GM23248 (cell line): ENCODE measurements at regions not wholly inside any gene's neighbourhood (a gene's known extent, or its start where the extent isn't known, plus 50 kb on each side); places are given as distances from the start of the nearest gene placed in this dataset.

Experiments used
- DNase-seq: peaks from one replicate; pipeline ENCODE4 v3.0.0-alpha.2; 2015
- H2AFZ ChIP-seq: fragments of 200-600 bp; sonication (generic); 2 replicates; pipeline ENCODE4 v1.6.1; 2016; ENCODE audit warnings: antibody characterized with exemption
- H3F3A ChIP-seq: fragments of 200-600 bp; sonication (generic); 2 replicates; pipeline ENCODE4 v1.6.1; 2016; ENCODE audit warnings: mild to moderate bottlenecking, antibody characterized with exemption, mixed run types; ENCODE audit not compliant: insufficient read depth
- H3K27ac ChIP-seq: fragments of 200-600 bp; sonication (generic); 2 replicates; pipeline ENCODE4 v1.5.1; 2016; ENCODE audit warnings: mild to moderate bottlenecking
- H3K27me3 ChIP-seq: fragments of 200-600 bp; sonication (generic); replicated peaks from 2 replicates; pipeline ENCODE4 v1.6.1; 2016; ENCODE audit warnings: mild to moderate bottlenecking; ENCODE audit not compliant: insufficient read depth
- H3K36me3 ChIP-seq: fragments of 200-600 bp; sonication (generic); 2 replicates; pipeline ENCODE4 v1.6.1; 2016; ENCODE audit warnings: low read depth, mild to moderate bottlenecking
- H3K4me1 ChIP-seq: fragments of 200-600 bp; sonication (generic); 2 replicates; pipeline ENCODE4 v1.6.1; 2016; ENCODE audit warnings: mild to moderate bottlenecking; ENCODE audit not compliant: insufficient read depth
- H3K4me2 ChIP-seq: fragments of 200-600 bp; sonication (generic); one replicate; pipeline ENCODE4 v1.6.1; 2016; ENCODE audit warnings: mild to moderate bottlenecking; ENCODE audit not compliant: unreplicated experiment
- H3K4me3 ChIP-seq: fragments of 200-600 bp; sonication (generic); 2 replicates; pipeline ENCODE4 v1.5.1; 2016; ENCODE audit warnings: mild to moderate bottlenecking
- H3K79me2 ChIP-seq: fragments of 200-600 bp; sonication (generic); 2 replicates; pipeline ENCODE4 v1.6.1; 2016; ENCODE audit warnings: mild to moderate bottlenecking; ENCODE audit not compliant: insufficient read depth
- H3K9ac ChIP-seq: fragments of 200-600 bp; sonication (generic); 2 replicates; pipeline ENCODE4 v1.6.1; 2016; ENCODE audit warnings: mild to moderate bottlenecking
- H3K9me2 ChIP-seq: fragments of 200-600 bp; sonication (generic); 2 replicates; pipeline ENCODE4 v1.6.1; 2016; ENCODE audit warnings: mixed run types, mild to moderate bottlenecking, moderate library complexity; ENCODE audit not compliant: insufficient read depth
- H3K9me3 ChIP-seq: fragments of 200-600 bp; sonication (generic); one replicate; pipeline ENCODE4 v1.6.1; 2017; ENCODE audit warnings: low read depth
- H4K20me1 ChIP-seq: fragments of 200-600 bp; sonication (generic); 2 replicates; pipeline ENCODE4 v1.6.0; 2016; ENCODE audit not compliant: insufficient read depth
- EZH2 ChIP-seq: fragments of 200-600 bp; sonication (generic); IDR thresholded peaks from 2 replicates; pipeline ENCODE4 v1.6.1; 2018; ENCODE audit warnings: antibody characterized with exemption, mild to moderate bottlenecking; ENCODE audit not compliant: insufficient read depth, poor library complexity, severe bottlenecking
- EZH2phosphoT487 ChIP-seq: fragments of 200-600 bp; sonication (generic); IDR thresholded peaks from 2 replicates; pipeline ENCODE4 v1.6.1; 2018; ENCODE audit warnings: antibody characterized with exemption, moderate library complexity, mild to moderate bottlenecking, low read depth; ENCODE audit not compliant: insufficient read depth
- WGBS, 2 experiments: methylation state at CpG; one replicate each; pipeline ENCODE4 v1.1.6; 2015 to 2017; ENCODE audit warnings: low lambda C conversion rate in 2 of 2, low coverage in 1 of 2; ENCODE audit errors: missing lambda C conversion rate in 2 of 2; 5-methylcytosine and 5-hydroxymethylcytosine counted together
- in situ Hi-C: fragments of 300-500 bp; cut with MboI; formaldehyde crosslinking; loops from 2 replicates; pipeline ENCODE4 v1.15.0; 2020

DNA sequence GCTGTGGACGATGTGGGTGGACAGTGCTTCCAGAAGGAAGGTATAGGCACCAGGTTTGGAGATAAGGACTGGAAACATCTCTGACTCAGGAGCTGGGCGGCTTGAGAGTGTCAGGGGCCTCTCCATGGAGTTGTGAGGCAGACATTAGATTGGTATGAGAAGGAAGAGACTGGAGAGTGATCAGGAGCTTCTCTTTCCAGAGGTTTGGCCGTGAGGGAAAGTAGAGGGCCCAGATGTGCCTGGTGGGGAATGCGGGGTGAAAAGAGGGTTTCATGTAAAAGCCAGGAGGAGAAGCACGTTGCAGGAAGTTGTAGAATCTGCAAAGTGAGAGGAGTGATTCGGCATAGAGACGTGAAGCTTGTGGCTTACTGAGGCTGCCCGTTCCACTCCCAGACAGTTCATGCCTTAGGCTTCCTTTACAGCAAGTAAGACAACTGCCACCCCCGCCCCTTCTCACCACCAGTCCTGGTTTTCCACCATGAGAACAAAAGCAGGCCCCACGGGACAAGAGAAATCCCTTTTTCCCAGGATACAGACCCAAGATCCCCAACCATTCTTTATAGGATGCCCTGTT is 166.3 kb upstream of the HDAC4 start:
- Histone ChIP-seq H3K27me3 (peaks cover 9% of the 10 kb centered on the region; the same call in 1 of the 2 replicates), H3K4me2 (no peak overlapping the region), H3K4me3 (no peak overlapping the region), H3K9me2 (no peaks in the 10 kb centered on the region), H3K4me1 (no peaks in the 10 kb centered on the region), H3F3A (no peaks in the 10 kb centered on the region), H4K20me1 (no peaks in the 10 kb centered on the region), H3K9ac (no peak overlapping the region), H3K79me2 (no peaks in the 10 kb centered on the region), H3K27ac (no peak overlapping the region), H3K9me3 (no peaks in the 10 kb centered on the region), H2AFZ (no peak overlapping the region), H3K36me3 (no peaks in the 10 kb centered on the region)
- in situ Hi-C loops = no loop called here
- no peak for DNase-seq
- no peak for TF ChIP-seq EZH2phosphoT487
- TF ChIP-seq EZH2 = no peak
- 54% methylated on average over 10 of the region's 10 CpGs for WGBS, 2 experiments

DNA sequence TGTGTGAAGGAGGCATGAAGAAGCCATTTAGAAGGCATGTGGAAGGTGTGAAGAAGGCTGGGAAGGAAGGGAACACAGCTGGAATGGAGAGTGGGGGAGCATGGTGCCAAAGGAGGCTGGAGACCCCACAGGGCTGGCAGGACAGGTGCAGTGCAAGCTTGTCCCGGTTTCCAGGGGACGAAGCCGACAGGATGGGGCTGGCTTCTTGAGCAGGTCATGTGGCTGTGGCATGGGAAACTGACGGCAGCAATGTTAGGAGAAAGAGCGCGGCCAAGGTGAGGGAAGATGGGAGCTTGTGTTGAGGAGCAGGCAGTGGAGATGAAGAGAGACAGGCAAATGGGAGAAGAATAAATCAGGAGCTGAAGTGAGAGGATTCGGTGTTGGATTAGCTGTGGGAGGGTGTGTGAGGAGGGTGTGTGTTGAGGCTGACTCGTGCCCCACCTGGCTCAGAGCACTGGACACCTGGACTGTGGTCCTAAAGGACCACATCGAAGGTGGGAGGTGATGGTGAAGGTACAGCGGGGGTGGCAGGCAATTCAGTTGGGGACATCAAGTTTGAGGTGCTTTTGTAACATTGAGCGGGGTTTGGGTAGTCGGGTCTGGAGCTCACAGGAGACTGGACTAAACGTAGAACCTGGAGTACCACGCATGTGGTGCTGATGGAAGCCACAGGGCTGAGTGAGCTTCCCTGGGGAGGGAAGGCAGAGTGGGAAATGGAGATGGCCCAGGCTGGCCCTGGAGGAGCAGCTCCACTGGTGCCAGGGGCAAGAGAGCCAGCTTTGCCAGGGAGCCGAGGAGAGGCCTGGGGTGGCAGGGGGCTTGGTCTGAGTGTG is 165.6 kb upstream of the HDAC4 start:
- Histone ChIP-seq H3K27ac (no peak overlapping the region), H3F3A (no peaks in the 10 kb centered on the region), H3K4me2 (no peak overlapping the region), H3K9me2 (no peaks in the 10 kb centered on the region), H3K4me1 (no peaks in the 10 kb centered on the region), H2AFZ (no peak overlapping the region), H3K4me3 (no peak overlapping the region), H3K9ac (no peak overlapping the region), H3K27me3 (peaks cover 9% of the 10 kb centered on the region; the same call in 1 of the 2 replicates), H3K79me2 (no peaks in the 10 kb centered on the region), H3K9me3 (no peaks in the 10 kb centered on the region), H3K36me3 (no peaks in the 10 kb centered on the region), H4K20me1 (no peaks in the 10 kb centered on the region)
- TF ChIP-seq EZH2phosphoT487 (no peak), EZH2 (no peak)
- 69% methylated on average over 15 of the region's 15 CpGs for WGBS, 2 experiments
- in situ Hi-C loops = no loop called here
- no peak for DNase-seq

DNA sequence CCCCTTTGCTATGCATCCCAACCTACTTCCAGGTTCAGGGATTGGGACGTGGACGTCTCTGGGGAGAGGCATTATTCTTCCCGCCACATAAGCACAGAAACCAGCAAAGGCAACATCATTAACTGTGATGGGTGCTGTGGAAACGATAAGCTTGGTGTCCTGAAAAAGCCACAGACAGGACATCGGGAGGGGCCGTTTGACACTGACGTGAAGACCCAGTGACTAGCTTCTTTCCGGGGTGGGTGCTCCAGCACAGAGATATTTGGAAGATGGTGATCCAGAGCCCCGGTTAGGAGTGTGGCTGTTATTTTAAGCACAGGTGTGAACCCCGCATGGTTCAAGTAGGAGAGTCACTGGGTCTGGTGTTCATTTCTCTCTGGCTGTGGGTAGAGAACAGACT is 163.8 kb upstream of the HDAC4 start:
- Histone ChIP-seq H3K9me2 (no peaks in the 10 kb centered on the region), H2AFZ (no peak overlapping the region), H3K4me3 (no peak overlapping the region), H3K9ac (no peak overlapping the region), H4K20me1 (no peaks in the 10 kb centered on the region), H3K4me1 (no peaks in the 10 kb centered on the region), H3K27ac (no peak overlapping the region), H3K9me3 (no peaks in the 10 kb centered on the region), H3K79me2 (no peaks in the 10 kb centered on the region), H3K27me3 (peaks cover 18% of the 10 kb centered on the region; the same call in 1 of the 2 replicates), H3F3A (no peaks in the 10 kb centered on the region), H3K36me3 (no peaks in the 10 kb centered on the region), H3K4me2 (no peak overlapping the region)
- 65 to 68% methylated on average over 10 of the region's 10 CpGs for WGBS, 2 experiments
- no peak for DNase-seq
- TF ChIP-seq EZH2phosphoT487 = no peak
- in situ Hi-C loops = no loop called here

DNA sequence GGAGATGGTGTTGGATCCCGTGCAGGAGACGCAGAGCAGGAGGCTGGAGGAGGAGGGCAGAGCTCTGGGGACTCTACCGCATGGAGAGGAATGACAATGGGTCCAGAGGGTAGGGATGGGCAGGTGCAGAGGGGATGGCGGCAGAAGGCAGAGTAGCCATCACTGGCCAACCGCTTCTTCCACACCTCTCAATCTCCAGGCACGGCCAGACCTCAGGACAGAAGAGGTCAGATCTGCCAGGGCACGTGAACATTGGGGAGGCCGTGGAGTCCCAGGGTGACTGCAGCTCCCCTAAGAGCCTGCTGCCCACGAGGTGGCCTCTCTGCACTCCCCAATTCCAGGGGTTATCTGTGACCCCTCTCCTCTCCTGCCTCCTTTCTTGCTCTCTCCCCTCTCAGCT is 162.7 kb upstream of the HDAC4 start:
- no peak overlapping the region for H3K27ac ChIP-seq
- TF ChIP-seq EZH2phosphoT487 (no peak), EZH2 (no peak)
- in situ Hi-C loops = no loop called here
- H3K4me3 ChIP-seq = no peak overlapping the region
- H3K9ac ChIP-seq = no peak overlapping the region
- no peaks in the 10 kb centered on the region for H4K20me1 ChIP-seq
- H3K4me1 ChIP-seq = no peaks in the 10 kb centered on the region
- H3K9me3 ChIP-seq = no peaks in the 10 kb centered on the region
- no peak overlapping the region for H2AFZ ChIP-seq
- no peaks in the 10 kb centered on the region for H3F3A ChIP-seq
- no peak overlapping the region for H3K4me2 ChIP-seq
- DNase-seq = no peak
- no peaks in the 10 kb centered on the region for H3K79me2 ChIP-seq
- WGBS, 2 experiments = 70 to 72% methylated on average over 9 of the region's 9 CpGs
- H3K9me2 ChIP-seq = no peaks in the 10 kb centered on the region
- H3K36me3 ChIP-seq = no peaks in the 10 kb centered on the region
- H3K27me3 ChIP-seq = peaks cover 16% of the 10 kb centered on the region; the same call in 1 of the 2 replicates
